HL-60 (cell line): ENCODE measurements at regions not wholly inside any gene's neighbourhood (a gene's known extent, or its start where the extent isn't known, plus 50 kb on each side); places are given as distances from the start of the nearest gene placed in this dataset.

Experiments used
- GABPA ChIP-seq: IDR thresholded peaks from 2 replicates; pipeline ENCODE4 v1.6.1; 2012; ENCODE audit warnings: low read depth
- POLR2AphosphoS5 ChIP-seq: IDR thresholded peaks from 2 replicates; pipeline ENCODE4 v1.6.1; 2012; ENCODE audit warnings: low read depth
- SPI1 ChIP-seq: IDR thresholded peaks from 2 replicates; pipeline ENCODE4 v1.6.1; 2012; ENCODE audit warnings: low read depth, mild to moderate bottlenecking, borderline replicate concordance
- TF ChIP-seq, protein P1 (sequence below): IDR thresholded peaks from one replicate; pipeline ENCODE4 v1.5.1; 2011; ENCODE audit warnings: low read length, control low read depth, inconsistent platforms; ENCODE audit not compliant: insufficient read depth
- TF ChIP-seq, protein P2 (sequence below): IDR thresholded peaks from 2 replicates; pipeline ENCODE4 v1.6.1; 2012; ENCODE audit warnings: low read depth; ENCODE audit not compliant: insufficient replicate concordance

DNA sequence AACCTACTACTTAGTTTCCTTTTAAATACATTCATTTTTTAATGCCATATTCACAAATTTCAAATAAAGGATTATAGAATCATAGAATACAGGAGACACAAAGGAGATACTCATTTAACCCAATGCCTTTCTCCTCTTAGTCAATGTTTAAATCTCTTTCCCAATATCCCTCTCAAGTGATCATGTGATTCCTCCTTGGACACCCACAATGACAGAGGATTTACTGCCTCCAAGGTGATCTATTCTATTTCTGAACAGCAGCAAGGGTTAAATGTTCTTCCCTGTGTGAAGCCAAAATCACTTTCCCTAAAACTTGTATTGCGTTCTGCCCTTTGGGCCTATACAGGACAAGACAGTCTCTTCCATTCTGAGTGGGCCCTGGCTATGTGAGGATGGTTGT is 73.3 kb upstream of the PICALM start:
- TF ChIP-seq, protein P1, sequence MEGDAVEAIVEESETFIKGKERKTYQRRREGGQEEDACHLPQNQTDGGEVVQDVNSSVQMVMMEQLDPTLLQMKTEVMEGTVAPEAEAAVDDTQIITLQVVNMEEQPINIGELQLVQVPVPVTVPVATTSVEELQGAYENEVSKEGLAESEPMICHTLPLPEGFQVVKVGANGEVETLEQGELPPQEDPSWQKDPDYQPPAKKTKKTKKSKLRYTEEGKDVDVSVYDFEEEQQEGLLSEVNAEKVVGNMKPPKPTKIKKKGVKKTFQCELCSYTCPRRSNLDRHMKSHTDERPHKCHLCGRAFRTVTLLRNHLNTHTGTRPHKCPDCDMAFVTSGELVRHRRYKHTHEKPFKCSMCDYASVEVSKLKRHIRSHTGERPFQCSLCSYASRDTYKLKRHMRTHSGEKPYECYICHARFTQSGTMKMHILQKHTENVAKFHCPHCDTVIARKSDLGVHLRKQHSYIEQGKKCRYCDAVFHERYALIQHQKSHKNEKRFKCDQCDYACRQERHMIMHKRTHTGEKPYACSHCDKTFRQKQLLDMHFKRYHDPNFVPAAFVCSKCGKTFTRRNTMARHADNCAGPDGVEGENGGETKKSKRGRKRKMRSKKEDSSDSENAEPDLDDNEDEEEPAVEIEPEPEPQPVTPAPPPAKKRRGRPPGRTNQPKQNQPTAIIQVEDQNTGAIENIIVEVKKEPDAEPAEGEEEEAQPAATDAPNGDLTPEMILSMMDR, result no peak
- TF ChIP-seq, protein P2, sequence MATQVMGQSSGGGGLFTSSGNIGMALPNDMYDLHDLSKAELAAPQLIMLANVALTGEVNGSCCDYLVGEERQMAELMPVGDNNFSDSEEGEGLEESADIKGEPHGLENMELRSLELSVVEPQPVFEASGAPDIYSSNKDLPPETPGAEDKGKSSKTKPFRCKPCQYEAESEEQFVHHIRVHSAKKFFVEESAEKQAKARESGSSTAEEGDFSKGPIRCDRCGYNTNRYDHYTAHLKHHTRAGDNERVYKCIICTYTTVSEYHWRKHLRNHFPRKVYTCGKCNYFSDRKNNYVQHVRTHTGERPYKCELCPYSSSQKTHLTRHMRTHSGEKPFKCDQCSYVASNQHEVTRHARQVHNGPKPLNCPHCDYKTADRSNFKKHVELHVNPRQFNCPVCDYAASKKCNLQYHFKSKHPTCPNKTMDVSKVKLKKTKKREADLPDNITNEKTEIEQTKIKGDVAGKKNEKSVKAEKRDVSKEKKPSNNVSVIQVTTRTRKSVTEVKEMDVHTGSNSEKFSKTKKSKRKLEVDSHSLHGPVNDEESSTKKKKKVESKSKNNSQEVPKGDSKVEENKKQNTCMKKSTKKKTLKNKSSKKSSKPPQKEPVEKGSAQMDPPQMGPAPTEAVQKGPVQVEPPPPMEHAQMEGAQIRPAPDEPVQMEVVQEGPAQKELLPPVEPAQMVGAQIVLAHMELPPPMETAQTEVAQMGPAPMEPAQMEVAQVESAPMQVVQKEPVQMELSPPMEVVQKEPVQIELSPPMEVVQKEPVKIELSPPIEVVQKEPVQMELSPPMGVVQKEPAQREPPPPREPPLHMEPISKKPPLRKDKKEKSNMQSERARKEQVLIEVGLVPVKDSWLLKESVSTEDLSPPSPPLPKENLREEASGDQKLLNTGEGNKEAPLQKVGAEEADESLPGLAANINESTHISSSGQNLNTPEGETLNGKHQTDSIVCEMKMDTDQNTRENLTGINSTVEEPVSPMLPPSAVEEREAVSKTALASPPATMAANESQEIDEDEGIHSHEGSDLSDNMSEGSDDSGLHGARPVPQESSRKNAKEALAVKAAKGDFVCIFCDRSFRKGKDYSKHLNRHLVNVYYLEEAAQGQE, result no peak
- TF ChIP-seq SPI1 (no peak), GABPA (no peak), POLR2AphosphoS5 (no peak)
